IMR-90 (cell line): ENCODE measurements at regions not wholly inside any gene's neighbourhood (a gene's known extent, or its start where the extent isn't known, plus 50 kb on each side); places are given as distances from the start of the nearest gene placed in this dataset.

Source experiments
- ATAC-seq: fragments of 200-7000 bp; cut with Tn5 transposase; 2 replicates; pipeline ENCODE4 v1.9.1; 2020; ENCODE audit warnings: low read depth, mild to moderate bottlenecking, moderate library complexity
- BruUV-seq: library from RNA; stranded (reverse); fragments of 400-500 nt; replicated peaks from 2 replicates; lab custom pipeline; 2021; lab: Mats Ljungman, UMichigan
- CTCF ChIA-PET: fragments of 300-600 bp; formaldehyde crosslinking; extraction: SDS; loops from one replicate; lab custom pipeline; 2021; ENCODE audit warnings: antibody characterized with exemption; lab: Yijun Ruan, JAX
- POLR2A ChIA-PET: fragments of 300-600 bp; sonication (Branson Sonifier 250); formaldehyde crosslinking; loops from one replicate; lab custom pipeline; 2022; ENCODE audit warnings: antibody characterized with exemption; ENCODE audit not compliant: unreplicated experiment; lab: Charles Lee
- DNase-seq: peaks from one replicate; pipeline ENCODE4 v3.0.0; 2013
- H2AFZ ChIP-seq: replicated peaks from 2 replicates; pipeline ENCODE3; 2013; ENCODE audit warnings: low read length, mild to moderate bottlenecking; ENCODE audit not compliant: poor library complexity
- H2AK5ac ChIP-seq: 2 replicates; pipeline ENCODE4 v1.6.1; 2013; ENCODE audit warnings: low read depth, low read length, inconsistent platforms
- H2AK9ac ChIP-seq: replicated peaks from 2 replicates; pipeline ENCODE3; 2013; ENCODE audit warnings: mild to moderate bottlenecking, low read depth, low read length, moderate library complexity; ENCODE audit not compliant: poor library complexity
- H2BK120ac ChIP-seq: 2 replicates; pipeline ENCODE4 v1.6.1; 2013; ENCODE audit warnings: low read depth, low read length, inconsistent platforms
- H2BK15ac ChIP-seq: 3 replicates; pipeline ENCODE4 v1.6.1; 2013; ENCODE audit warnings: low read depth, low read length, inconsistent platforms
- H2BK20ac ChIP-seq: 2 replicates; pipeline ENCODE4 v1.6.1; 2013; ENCODE audit warnings: low read depth, mild to moderate bottlenecking, inconsistent platforms, low read length, moderate library complexity
- H2BK5ac ChIP-seq: 2 replicates; pipeline ENCODE4 v1.6.1; 2013; ENCODE audit warnings: mild to moderate bottlenecking, low read depth, low read length, inconsistent platforms; ENCODE audit not compliant: poor library complexity, severe bottlenecking
- H3K14ac ChIP-seq: replicated peaks from 2 replicates; pipeline ENCODE4 v1.6.1; 2013; ENCODE audit warnings: low read depth, low read length, inconsistent platforms
- H3K18ac ChIP-seq: 2 replicates; pipeline ENCODE4 v1.6.1; 2013; ENCODE audit warnings: low read depth, low read length, control low read depth
- H3K23ac ChIP-seq: 2 replicates; pipeline ENCODE4 v1.6.1; 2013; ENCODE audit warnings: low read depth, low read length, inconsistent platforms
- H3K27ac ChIP-seq: 2 replicates; pipeline ENCODE4 v1.5.1; 2013; ENCODE audit warnings: mild to moderate bottlenecking, control low read depth, low read length; ENCODE audit not compliant: insufficient read depth
- H3K27me3 ChIP-seq: 2 replicates; pipeline ENCODE4 v1.6.1; 2013; ENCODE audit warnings: low read length; ENCODE audit not compliant: control insufficient read depth, insufficient read depth
- H3K36me3 ChIP-seq: 2 replicates; pipeline ENCODE4 v1.6.1; 2013; ENCODE audit warnings: low read length, mixed read lengths; ENCODE audit not compliant: control insufficient read depth, insufficient read depth
- H3K4ac ChIP-seq: 2 replicates; pipeline ENCODE4 v1.6.1; 2013; ENCODE audit warnings: low read depth, low read length, inconsistent platforms
- H3K4me1 ChIP-seq: 2 replicates; pipeline ENCODE4 v1.6.1; 2013; ENCODE audit warnings: low read length, mixed read lengths; ENCODE audit not compliant: control insufficient read depth, insufficient read depth
- H3K4me2 ChIP-seq: 2 replicates; pipeline ENCODE4 v1.6.1; 2013; ENCODE audit warnings: low read depth, mild to moderate bottlenecking, control low read depth, low read length, moderate library complexity
- H3K4me3 ChIP-seq: 2 replicates; pipeline ENCODE4 v1.5.1; 2013; ENCODE audit warnings: low read depth, mild to moderate bottlenecking, control low read depth, low read length, moderate library complexity; ENCODE audit not compliant: insufficient read depth
- H3K56ac ChIP-seq: 2 replicates; pipeline ENCODE4 v1.6.1; 2013; ENCODE audit warnings: low read length, inconsistent platforms; ENCODE audit not compliant: insufficient read depth; ENCODE audit errors: extremely low read depth
- H3K79me1 ChIP-seq, 2 experiments: 2 replicates each; pipeline ENCODE4 v1.6.1; 2013; ENCODE audit warnings: low read length in 2 of 2, inconsistent platforms in 1 of 2, low read depth in 1 of 2
- H3K9ac ChIP-seq: 2 replicates; pipeline ENCODE4 v1.6.1; 2013; ENCODE audit warnings: low read depth, low read length, control low read depth
- H3K9me1 ChIP-seq: 2 replicates; pipeline ENCODE4 v1.6.1; 2013; ENCODE audit warnings: low read length, inconsistent platforms; ENCODE audit not compliant: insufficient read depth
- H3K9me3 ChIP-seq: 2 replicates; pipeline ENCODE4 v1.6.1; 2013; ENCODE audit warnings: low read length; ENCODE audit not compliant: control insufficient read depth, insufficient read depth
- H4K20me1 ChIP-seq: 2 replicates; pipeline ENCODE4 v1.6.1; 2013; ENCODE audit warnings: low read length, inconsistent platforms; ENCODE audit not compliant: insufficient read depth
- H4K5ac ChIP-seq: 2 replicates; pipeline ENCODE4 v1.6.1; 2013; ENCODE audit warnings: mild to moderate bottlenecking, low read depth, low read length, control low read depth
- H4K8ac ChIP-seq, 2 experiments: 2 replicates each; pipeline ENCODE4 v1.6.1; 2013; ENCODE audit warnings: low read depth in 2 of 2, low read length in 2 of 2, control low read depth in 1 of 2, inconsistent platforms in 1 of 2
- H4K91ac ChIP-seq: 2 replicates; pipeline ENCODE4 v1.6.1; 2013; ENCODE audit warnings: low read depth, low read length, inconsistent platforms; ENCODE audit not compliant: insufficient read depth
- BHLHE40 ChIP-seq: fragments of 150-350 bp; IDR thresholded peaks from 2 replicates; pipeline ENCODE4 v1.6.1; 2016; ENCODE audit warnings: mild to moderate bottlenecking, low read depth, low read length
- CEBPB ChIP-seq: IDR thresholded peaks from 2 replicates; pipeline ENCODE4 v1.6.1; 2012; ENCODE audit warnings: low read depth, low read length, improper control_type of control experiment
- CHD1 ChIP-seq: IDR thresholded peaks from 2 replicates; pipeline ENCODE4 v1.6.1; 2012; ENCODE audit warnings: low read depth, low read length, improper control_type of control experiment
- CTCF ChIP-seq: conservative IDR thresholded peaks from 2 replicates; pipeline ENCODE4 v1.5.1; 2012; ENCODE audit warnings: mild to moderate bottlenecking, low read depth, low read length, improper control_type of control experiment
- ELK1 ChIP-seq: fragments of 150-350 bp; IDR thresholded peaks from 2 replicates; pipeline ENCODE4 v1.6.1; 2016; ENCODE audit warnings: low read depth, mild to moderate bottlenecking, low read length, moderate library complexity, borderline replicate concordance
- FOS ChIP-seq: fragments of 150-350 bp; IDR thresholded peaks from 2 replicates; pipeline ENCODE4 v1.6.1; 2016; ENCODE audit warnings: low read depth, low read length
- MAFK ChIP-seq: IDR thresholded peaks from 2 replicates; pipeline ENCODE4 v1.6.1; 2012; ENCODE audit warnings: low read depth, low read length, improper control_type of control experiment
- MAZ ChIP-seq: IDR thresholded peaks from 2 replicates; pipeline ENCODE4 v1.6.1; 2012; ENCODE audit warnings: low read depth, mild to moderate bottlenecking, low read length, improper control_type of control experiment, moderate library complexity, borderline replicate concordance
- MXI1 ChIP-seq: IDR thresholded peaks from 2 replicates; pipeline ENCODE4 v1.6.1; 2012; ENCODE audit warnings: low read depth, mild to moderate bottlenecking, low read length, moderate library complexity, borderline replicate concordance
- NFE2L2 ChIP-seq: fragments of 150-350 bp; IDR thresholded peaks from 2 replicates; pipeline ENCODE4 v1.6.1; 2016; ENCODE audit warnings: low read depth, mild to moderate bottlenecking, low read length
- POLR2A ChIP-seq: IDR thresholded peaks from 2 replicates; pipeline ENCODE4 v1.6.1; 2012; ENCODE audit warnings: mild to moderate bottlenecking, low read depth, low read length
- RAD21 ChIP-seq: IDR thresholded peaks from 2 replicates; pipeline ENCODE4 v1.6.1; 2012; ENCODE audit warnings: low read length, improper control_type of control experiment
- RCOR1 ChIP-seq: IDR thresholded peaks from 2 replicates; pipeline ENCODE4 v1.6.1; 2012; ENCODE audit warnings: mild to moderate bottlenecking, low read length, improper control_type of control experiment; ENCODE audit not compliant: insufficient replicate concordance
- RFX5 ChIP-seq: IDR thresholded peaks from 2 replicates; pipeline ENCODE4 v1.8.0; 2012; ENCODE audit warnings: low read depth, mild to moderate bottlenecking, low read length, moderate library complexity
- SMC3 ChIP-seq: fragments of 150-350 bp; IDR thresholded peaks from 2 replicates; pipeline ENCODE4 v1.6.1; 2016; ENCODE audit warnings: low read depth, mild to moderate bottlenecking, antibody characterized with exemption, low read length, moderate library complexity
- USF2 ChIP-seq: fragments of 150-350 bp; IDR thresholded peaks from 2 replicates; pipeline ENCODE4 v1.6.1; 2017; ENCODE audit warnings: mild to moderate bottlenecking, antibody characterized with exemption, low read length, low read depth
- WGBS, 2 experiments: methylation state at CpG; one replicate each; pipeline versions ENCODE4 v1.1.5 to v1.1.7; 2013; ENCODE audit warnings: missing lambda C conversion rate in 2 of 2; ENCODE audit not compliant: insufficient read length in 1 of 2; ENCODE audit errors: extremely low coverage in 2 of 2; 5-methylcytosine and 5-hydroxymethylcytosine counted together
- dilution Hi-C: fragments of 300-500 bp; cut with HindIII; formaldehyde crosslinking; loops from one replicate; pipeline ENCODE4 v1.14.3; 2018; ENCODE audit warnings: low sequenced_read_pairs; ENCODE audit not compliant: unreplicated experiment
- in situ Hi-C: fragments of 300-500 bp; cut with MboI; formaldehyde crosslinking; loops from 3 replicates; pipeline ENCODE4 v1.14.3; 2019; ENCODE audit warnings: low sequenced_read_pairs, inconsistent platforms, mixed read lengths
- intact Hi-C: fragments of 100-400 bp; cut with micrococcal nuclease; formaldehyde crosslinking; loops from 2 replicates; pipeline ENCODE4 v1.10.0; 2022

DNA sequence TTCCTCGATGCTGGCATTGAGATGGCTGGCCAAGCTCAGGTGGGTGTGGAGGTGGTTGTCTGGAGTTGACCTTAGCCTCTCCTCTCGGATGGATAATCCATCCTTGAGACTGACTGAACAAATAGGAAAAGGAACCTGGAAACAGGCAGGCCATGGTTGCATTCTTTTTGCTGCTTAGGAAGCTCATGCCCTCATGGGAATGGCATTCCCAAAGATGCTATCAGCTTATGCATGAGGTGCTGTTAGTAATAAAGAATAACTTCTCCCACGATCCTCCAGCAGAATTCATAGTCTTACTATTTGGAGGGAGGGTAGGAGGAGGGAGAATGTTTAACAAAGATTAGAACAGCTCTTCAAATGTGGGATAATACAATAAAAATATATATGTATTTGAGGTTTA lies 303.0 kb upstream of the TPM1 start:
- no peak overlapping the region for H3K23ac ChIP-seq

More for the DNA sequence above, 303.0 kb upstream of the TPM1 start:
- H4K91ac ChIP-seq: peak overlapping the region; percentile 27; the same call in 1 of the 2 replicates
- dilution Hi-C loops: no loop called here
- POLR2A ChIA-PET: no interaction called here
- intact Hi-C loops: no loop called here
- H3K9me1 ChIP-seq: peaks cover 12% of the 10 kb centered on the region
- 0 out of 2 replicates have a peak overlapping the region, but pooled peaks have one; percentile 40 for H2BK20ac ChIP-seq
- TF ChIP-seq RFX5 (no peak), CHD1 (no peak), USF2 (no peak), NFE2L2 (no peak), MXI1 (no peak), RCOR1 (no peak), CTCF (no peak), MAZ (no peak), ELK1 (no peak), CEBPB (no peak), FOS (no peak), POLR2A (no peak), MAFK (no peak), SMC3 (no peak), RAD21 (no peak), BHLHE40 (no peak)
- no TSS peak for BruUV-seq
- peak overlapping the region; percentile 32; the same call in 1 of the 2 replicates for H3K4ac ChIP-seq
- H3K79me1 ChIP-seq: peaks cover 0 to 3% of the 10 kb centered on the region in 2 experiments; a peak in 1 of 4 replicates
- H4K8ac ChIP-seq: peak overlapping the region in 1 of 2 experiments; percentile 18; a peak in 1 of 4 replicates
- DNase-seq: peak; percentile 86
- CTCF ChIA-PET: no interaction called here
- H3K56ac ChIP-seq: no peak overlapping the region
- H3K27me3 ChIP-seq: no peaks in the 10 kb centered on the region
- peaks cover 15% of the 10 kb centered on the region for H3K4me1 ChIP-seq
- no CpG with 5 or more reads among the region's 3 CpGs for WGBS, 2 experiments
- H3K4me3 ChIP-seq: no peak overlapping the region
- H3K36me3 ChIP-seq: peaks cover 14% of the 10 kb centered on the region
- H4K20me1 ChIP-seq: no peaks in the 10 kb centered on the region
- H2AFZ ChIP-seq: peak overlapping the region; percentile 61
- no peak overlapping the region for H3K18ac ChIP-seq
- no peak overlapping the region; the same call in 1 of the 2 replicates for H2AK5ac ChIP-seq
- no peak overlapping the region for H3K4me2 ChIP-seq
- no peak overlapping the region for H4K5ac ChIP-seq
- no peak overlapping the region; the same call in 1 of the 2 replicates for H3K14ac ChIP-seq
- in situ Hi-C loops: no loop called here
- ATAC-seq: peak; percentile 34; the same call in 1 of the 2 replicates
- H2AK9ac ChIP-seq: peak overlapping the region; percentile 33
- peak overlapping the region; percentile 22 for H2BK5ac ChIP-seq
- no peak overlapping the region; the same call in 1 of the 2 replicates for H3K27ac ChIP-seq
- no peak overlapping the region for H2BK15ac ChIP-seq
- H3K9ac ChIP-seq: no peak overlapping the region
- H2BK120ac ChIP-seq: peak overlapping the region; percentile 36
- H3K9me3 ChIP-seq: no peaks in the 10 kb centered on the region
